Stomach (tissue), 8 donors: ENCODE measurements at regions not wholly inside any gene's neighbourhood (a gene's known extent, or its start where the extent isn't known, plus 50 kb on each side); places are given as distances from the start of the nearest gene placed in this dataset.

Experiments
- DNase-seq, 2 donors: peaks; one replicate each; pipeline versions ENCODE4 v3.0.0 to v3.0.0-alpha.2; 2013 to 2019
- H3K27ac ChIP-seq, 5 donors: fragments of 200-600 bp in 4 of 5; sonication (generic) in 4 of 5; one replicate each; pipeline ENCODE4 v1.5.1; 2013 to 2019; ENCODE audit warnings: mild to moderate bottlenecking in 1 of 5, moderate library complexity in 1 of 5
- H3K27me3 ChIP-seq, 3 donors: fragments of 200-600 bp; sonication (generic); one replicate each; pipeline ENCODE4 v1.5.1; 2017 to 2019; ENCODE audit warnings: mixed run types in 1 of 3
- H3K36me3 ChIP-seq, 4 donors: fragments of 200-600 bp; sonication (generic); 1 replicate in 3 of 4; 2 replicates in 1 of 4; pipeline ENCODE4 v1.5.1; 2016 to 2019
- H3K4me1 ChIP-seq, 4 donors: fragments of 200-600 bp; sonication (generic); one replicate each; pipeline ENCODE4 v1.5.1; 2016 to 2019
- H3K4me3 ChIP-seq, 4 donors: fragments of 200-600 bp; sonication (generic) in 3 of 4; one replicate each; pipeline ENCODE4 v1.5.1; 2016 to 2019; ENCODE audit warnings: mild to moderate bottlenecking in 1 of 4
- H3K9me3 ChIP-seq, 4 donors: fragments of 200-600 bp; sonication (generic); one replicate each; pipeline ENCODE4 v1.5.1; 2016 to 2019
- CTCF ChIP-seq, 7 experiments: fragments of 450-650 bp in 4 of 7; fragments of 200-600 bp in 3 of 7; sonication (generic) in 3 of 7; IDR thresholded peaks; one replicate each; pipeline ENCODE4 v1.5.1; 2016 to 2019; ENCODE audit warnings: antibody characterized with exemption in 7 of 7, control low read depth in 2 of 7, mild to moderate bottlenecking in 1 of 7
- EP300 ChIP-seq: sonication (generic); formaldehyde crosslinking; IDR thresholded peaks from one replicate; pipeline ENCODE4 v1.6.1; 2017; ENCODE audit warnings: antibody characterized with exemption
- POLR2A ChIP-seq, 4 donors: fragments of 450-650 bp; IDR thresholded peaks; one replicate each; pipeline ENCODE4 v1.6.1; 2016; ENCODE audit warnings: antibody characterized with exemption in 4 of 4, control low read depth in 2 of 4, mild to moderate bottlenecking in 1 of 4, moderate library complexity in 1 of 4
- POLR2AphosphoS5 ChIP-seq, 3 donors: sonication (generic); formaldehyde crosslinking; IDR thresholded peaks; one replicate each; pipeline ENCODE4 v1.6.1; 2016; ENCODE audit warnings: antibody characterized with exemption in 3 of 3
- WGBS, 5 donors: extraction: QIAGEN DNeasy Blood & Tissue Kit in 3 of 5; methylation state at CpG; one replicate each; pipeline versions ENCODE4 v1.1.5 to v1.1.7; 2013 to 2018; 5-methylcytosine and 5-hydroxymethylcytosine counted together
- intact Hi-C: fragments of 100-400 bp; cut with DNase I; formaldehyde crosslinking; loops from one replicate; pipeline ENCODE4 v1.15.1; 2023; ENCODE audit warnings: low total_unique reads
- donor health status: healthy with polysubstance abuse.
- donor health status: Bipolar disorder and iron deficiency.
- donor health status: healthy.

DNA sequence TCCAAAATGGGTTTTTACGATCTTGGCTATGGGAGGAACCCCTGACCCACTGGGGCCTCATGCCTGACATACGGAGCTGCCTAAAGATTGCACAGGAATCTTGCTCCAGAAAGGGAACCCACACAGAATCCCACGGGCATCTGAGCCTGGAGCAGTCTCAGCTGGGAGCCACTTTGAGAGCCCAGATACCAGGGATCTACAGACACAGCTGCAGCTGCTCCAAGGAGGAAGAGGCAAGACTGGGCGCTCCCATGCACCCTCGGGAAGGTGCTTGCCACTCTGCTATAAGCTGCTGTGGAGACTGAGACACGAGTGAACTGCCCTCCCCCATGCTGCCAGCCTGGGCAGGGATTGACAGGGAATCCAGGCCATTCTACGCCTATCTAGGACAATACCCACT lies 202.5 kb downstream of the REEP3 start:
- intact Hi-C loops, result loop anchor here (10.0 kb wide), 2 partner anchors 509 to 559 kb away; no protein-coding TSS in a partner anchor

GRCh38 chr10:63724922-63725321 lies 203.7 kb downstream of the REEP3 start:
- 85 to 100% (median 93%) methylated on average over 2 of the region's 2 CpGs for WGBS, 5 donors
- peaks cover 8 to 32% (median 19%) of the 10 kb centered on the region in 4 donors for H3K4me1 ChIP-seq
- H3K27me3 ChIP-seq, result no peaks in the 10 kb centered on the region
- intact Hi-C loops, result loop anchor here (10.0 kb wide), 2 partner anchors 510 to 560 kb away; no protein-coding TSS in a partner anchor
- DNase-seq, result no peak
- TF ChIP-seq POLR2A (IDR thresholded peaks at IDR 0.05) (no peak), POLR2AphosphoS5 (IDR thresholded peaks at IDR 0.05) (no peak), EP300 (no peak), CTCF (IDR thresholded peaks at IDR 0.05) (no peak)
- no peak overlapping the region for H3K27ac ChIP-seq
- H3K36me3 ChIP-seq, result no peaks in the 10 kb centered on the region
- H3K4me3 ChIP-seq, result no peak overlapping the region
- no peaks in the 10 kb centered on the region for H3K9me3 ChIP-seq

More for the DNA sequence above, 202.5 kb downstream of the REEP3 start:
- Histone ChIP-seq H3K27ac (peak overlapping the region in 1 of 5 donors; percentile 83), H3K4me1 (peaks cover 8 to 44% (median 21%) of the 10 kb centered on the region in 4 donors), H3K4me3 (no peak overlapping the region), H3K27me3 (no peaks in the 10 kb centered on the region), H3K9me3 (no peaks in the 10 kb centered on the region), H3K36me3 (no peaks in the 10 kb centered on the region)
- TF ChIP-seq POLR2A (IDR thresholded peaks at IDR 0.05) (no peak), POLR2AphosphoS5 (IDR thresholded peaks at IDR 0.05) (no peak), CTCF (IDR thresholded peaks at IDR 0.05) (no peak), EP300 (no peak)
- 81 to 92% (median 89%) methylated on average over 7 of the region's 7 CpGs for WGBS, 5 donors
- DNase-seq, result no peak

DNA sequence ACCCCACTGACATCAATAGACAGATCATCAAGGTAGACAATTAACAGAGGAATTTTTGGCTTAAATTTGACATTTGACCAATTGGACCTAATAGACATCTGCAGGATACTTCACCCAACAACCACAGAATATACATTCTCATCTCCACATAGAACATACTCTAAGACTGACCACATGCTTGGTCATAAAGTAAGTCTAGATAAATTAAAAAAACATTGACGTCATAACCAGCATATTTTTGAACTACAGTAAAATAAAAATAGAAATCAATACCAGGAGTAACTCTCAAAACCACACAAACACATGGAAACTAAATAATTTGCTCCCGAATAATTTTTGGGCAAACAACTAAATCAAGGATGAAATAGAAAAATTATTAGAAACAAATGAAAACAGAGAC lies 205.7 kb downstream of the REEP3 start:
- WGBS, 5 donors, result 83 to 91% (median 89%) methylated on average over 2 of the region's 2 CpGs
- Histone ChIP-seq H3K9me3 (no peaks in the 10 kb centered on the region), H3K4me1 (peaks cover 8 to 16% (median 12%) of the 10 kb centered on the region in 4 donors), H3K27ac (no peak overlapping the region), H3K27me3 (no peaks in the 10 kb centered on the region), H3K36me3 (no peaks in the 10 kb centered on the region), H3K4me3 (no peak overlapping the region)
- TF ChIP-seq POLR2A (IDR thresholded peaks at IDR 0.05) (no peak), EP300 (no peak), CTCF (IDR thresholded peaks at IDR 0.05) (no peak), POLR2AphosphoS5 (IDR thresholded peaks at IDR 0.05) (no peak)
- intact Hi-C loops, result loop anchor here (10.0 kb wide), 2 partner anchors 512 to 562 kb away; no protein-coding TSS in a partner anchor
- DNase-seq, result no peak

GRCh38 chr10:63727636-63728035 lies 206.4 kb downstream of the REEP3 start:
- Histone ChIP-seq H3K4me1 (peaks cover 3 to 8% (median 5%) of the 10 kb centered on the region in 4 donors), H3K4me3 (no peak overlapping the region), H3K27ac (no peak overlapping the region), H3K9me3 (no peaks in the 10 kb centered on the region), H3K36me3 (no peaks in the 10 kb centered on the region), H3K27me3 (no peaks in the 10 kb centered on the region)
- WGBS, 5 donors, result 66 to 74% (median 70%) methylated on average over 4 of the region's 4 CpGs
- no peak for TF ChIP-seq POLR2A (IDR thresholded peaks at IDR 0.05)
- no peak for TF ChIP-seq POLR2AphosphoS5 (IDR thresholded peaks at IDR 0.05)
- no peak for TF ChIP-seq EP300
- TF ChIP-seq CTCF (IDR thresholded peaks at IDR 0.05), result no peak
- DNase-seq, result no peak
- intact Hi-C loops, result loop anchor here (10.0 kb wide), 2 partner anchors 513 to 563 kb away; no protein-coding TSS in a partner anchor
